ENCODE measurements at regions not wholly inside any gene's neighbourhood (a gene's known extent, or its start where the extent isn't known, plus 50 kb on each side); places are given as distances from the start of the nearest gene placed in this dataset.
A peak's percentile ranks its signal among the peaks of the same experiment; 100 is the strongest.
"Not testable (repeated sequence)": the region's sequence is repeated elsewhere in the genome, so short reads cannot be mapped to it uniquely, and the experiment has no call there.

- DNase-seq = no peak
- TF ChIP-seq POLR2A (IDR thresholded peaks at IDR 0.05; ENCODE audit: low read length) (no peak), GATA1 (IDR thresholded peaks at IDR 0.05; ENCODE audit: low read depth, low read length) (no peak)
Observed at GRCh38 chr6:166253778-166254204, 54.4 kb downstream of the PRR18 start.

GRCh38 chr6:166253281-166253681 is 54.9 kb downstream of the PRR18 start:
- no peak for TF ChIP-seq POLR2A (IDR thresholded peaks at IDR 0.05; ENCODE audit: low read length)
- DNase-seq = peak in 1 of 2 experiments; percentile 2

- DNase-seq = no peak
- TF ChIP-seq POLR2A (IDR thresholded peaks at IDR 0.05; ENCODE audit: low read length) = no peak
- no peak for TF ChIP-seq GATA1 (IDR thresholded peaks at IDR 0.05; ENCODE audit: low read depth, low read length)
Observed at GRCh38 chr6:166252601-166253000, 55.6 kb downstream of the PRR18 start.

- DNase-seq = no peak
- no peak for TF ChIP-seq POLR2A (IDR thresholded peaks at IDR 0.05; ENCODE audit: low read length)
- TF ChIP-seq GATA1 (IDR thresholded peaks at IDR 0.05; ENCODE audit: low read depth, low read length) = no peak
Observed at GRCh38 chr6:166251655-166252054, 56.5 kb downstream of the PRR18 start.

GRCh38 chr6:166251211-166251610 is 57.0 kb downstream of the PRR18 start:
- TF ChIP-seq GATA1 (IDR thresholded peaks at IDR 0.05; ENCODE audit: low read depth, low read length) = no peak
- no peak for TF ChIP-seq POLR2A (IDR thresholded peaks at IDR 0.05; ENCODE audit: low read length)
- no peak for DNase-seq

GRCh38 chr6:166249061-166249785 is 59.0 kb downstream of the PRR18 start:
- DNase-seq = not testable (repeated sequence)

GRCh38 chr6:166245148-166245547 is 63.0 kb downstream of the PRR18 start:
- DNase-seq = no peak
- TF ChIP-seq GATA1 (IDR thresholded peaks at IDR 0.05; ENCODE audit: low read depth, low read length) (no peak), POLR2A (IDR thresholded peaks at IDR 0.05; ENCODE audit: low read length) (no peak)

GRCh38 chr6:166244353-166245045 is 63.7 kb downstream of the PRR18 start:
- TF ChIP-seq GATA1 (IDR thresholded peaks at IDR 0.05; ENCODE audit: low read depth, low read length) (no peak), POLR2A (IDR thresholded peaks at IDR 0.05; ENCODE audit: low read length) (no peak)
- DNase-seq = no peak

- TF ChIP-seq POLR2A (IDR thresholded peaks at IDR 0.05; ENCODE audit: low read length) = no peak
- TF ChIP-seq GATA1 (IDR thresholded peaks at IDR 0.05; ENCODE audit: low read depth, low read length) = no peak
- DNase-seq = no peak
Observed at GRCh38 chr6:166242888-166243287, 65.3 kb downstream of the PRR18 start.

- no peak for TF ChIP-seq GATA1 (IDR thresholded peaks at IDR 0.05; ENCODE audit: low read depth, low read length)
- TF ChIP-seq POLR2A (IDR thresholded peaks at IDR 0.05; ENCODE audit: low read length) = no peak
Observed at GRCh38 chr6:166241974-166242373, 66.2 kb downstream of the PRR18 start.

GRCh38 chr6:166240889-166241288 is 67.3 kb downstream of the PRR18 start:
- no peak for DNase-seq
- no peak for TF ChIP-seq POLR2A (IDR thresholded peaks at IDR 0.05; ENCODE audit: low read length)
- TF ChIP-seq GATA1 (IDR thresholded peaks at IDR 0.05; ENCODE audit: low read depth, low read length) = no peak

More at GRCh38 chr6:166241974-166242373, 66.2 kb downstream of the PRR18 start:
- DNase-seq = no peak

GRCh38 chr6:166237617-166238016 is 70.0 kb upstream of the TBXT start:
- TF ChIP-seq GATA1 (IDR thresholded peaks at IDR 0.05; ENCODE audit: low read depth, low read length) = no peak
- TF ChIP-seq POLR2A (IDR thresholded peaks at IDR 0.05; ENCODE audit: low read length) = no peak
- DNase-seq = no peak

- no peak for DNase-seq
- no peak for TF ChIP-seq POLR2A (IDR thresholded peaks at IDR 0.05; ENCODE audit: low read length)
- TF ChIP-seq GATA1 (IDR thresholded peaks at IDR 0.05; ENCODE audit: low read depth, low read length) = no peak
Observed at GRCh38 chr6:166236596-166236995, 68.9 kb upstream of the TBXT start.

- TF ChIP-seq GATA1 (IDR thresholded peaks at IDR 0.05; ENCODE audit: low read depth, low read length) (no peak), POLR2A (IDR thresholded peaks at IDR 0.05; ENCODE audit: low read length) (no peak)
- DNase-seq = no peak
Observed at GRCh38 chr6:166235666-166236292, 68.1 kb upstream of the TBXT start.

GRCh38 chr6:166231181-166231580 is 63.5 kb upstream of the TBXT start:
- not testable (repeated sequence) for DNase-seq
